SK-N-SH (cell line): ENCODE measurements at regions not wholly inside any gene's neighbourhood (a gene's known extent, or its start where the extent isn't known, plus 50 kb on each side); places are given as distances from the start of the nearest gene placed in this dataset.

Source experiments
- CTCF ChIP-seq: fragments of 200-600 bp; sonication (generic); IDR thresholded peaks from 2 replicates; pipeline ENCODE4 v1.6.1; 2017; ENCODE audit warnings: antibody characterized with exemption, mild to moderate bottlenecking, moderate library complexity
- FOXM1 ChIP-seq: IDR thresholded peaks from 2 replicates; pipeline ENCODE4 v1.4.0; 2012; ENCODE audit warnings: low read depth, mild to moderate bottlenecking
- NRF1 ChIP-seq: IDR thresholded peaks from 2 replicates; pipeline ENCODE4 v1.6.1; 2012; ENCODE audit warnings: low read depth, mild to moderate bottlenecking, low read length
- POLR2AphosphoS5 ChIP-seq: IDR thresholded peaks from 2 replicates; pipeline ENCODE4 v1.6.1; 2012; ENCODE audit warnings: low read depth, low read length
- USF1 ChIP-seq: IDR thresholded peaks from 2 replicates; pipeline ENCODE4 v1.4.0; 2012; ENCODE audit warnings: low read depth, borderline replicate concordance

DNA sequence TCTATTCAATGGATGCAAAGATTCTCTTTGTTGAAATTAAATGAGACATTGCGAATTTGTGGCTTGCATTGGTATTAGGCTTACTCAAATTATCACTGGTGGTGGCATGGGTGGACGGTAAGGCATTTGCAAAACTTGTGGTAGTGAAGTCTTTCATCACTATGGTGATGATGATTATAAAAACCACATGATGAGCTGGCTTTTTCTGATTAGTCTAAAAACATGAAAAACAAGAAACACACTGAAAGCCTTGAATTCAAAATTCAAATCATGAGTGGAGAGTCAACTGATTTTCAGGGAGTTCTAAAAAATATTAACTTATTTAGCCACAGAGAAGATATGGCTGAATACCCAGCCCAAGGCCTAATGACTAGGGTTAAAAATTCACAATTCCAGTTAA, 99.8 kb upstream of the HGF start:
- TF ChIP-seq CTCF (no peak), USF1 (no peak), NRF1 (no peak), FOXM1 (no peak), POLR2AphosphoS5 (no peak)
